ENCODE measurements at regions not wholly inside any gene's neighbourhood (a gene's known extent, or its start where the extent isn't known, plus 50 kb on each side); places are given as distances from the start of the nearest gene placed in this dataset.

GRCh38 chr5:145189746-145190145 lies 645.4 kb downstream of the PRELID2 start:
- Histone ChIP-seq H3K27ac (replicated peaks) (no peak overlapping the region), H3K27me3 (ENCODE audit: insufficient read depth, poor library complexity, severe bottlenecking) (no peaks in the 10 kb centered on the region), H3K4me3 (replicated peaks; ENCODE audit: insufficient read depth, low read length) (no peak overlapping the region)
- TF ChIP-seq CTCF (IDR thresholded peaks at IDR 0.05; ENCODE audit: insufficient read depth, low read length) = no peak
- TF ChIP-seq SPI1 (IDR thresholded peaks at IDR 0.05; ENCODE audit: borderline replicate concordance, low read depth) = no peak
- TF ChIP-seq POLR2AphosphoS5 (IDR thresholded peaks at IDR 0.05; ENCODE audit: low read depth) = no peak
- TF ChIP-seq REST (IDR thresholded peaks at IDR 0.05; ENCODE audit: insufficient replicate concordance, low read depth) = no peak
- TF ChIP-seq GABPA (IDR thresholded peaks at IDR 0.05; ENCODE audit: low read depth) = no peak
- no peak for DNase-seq (ENCODE audit: low read depth in 1 of 2, low spot score in 1 of 2)

GRCh38 chr5:145180371-145180770 lies 654.8 kb downstream of the PRELID2 start:
- no peaks in the 10 kb centered on the region for H3K27me3 ChIP-seq (ENCODE audit: insufficient read depth, poor library complexity, severe bottlenecking)
- TF ChIP-seq GABPA (IDR thresholded peaks at IDR 0.05; ENCODE audit: low read depth) (no peak), CTCF (IDR thresholded peaks at IDR 0.05; ENCODE audit: insufficient read depth, low read length) (no peak), POLR2AphosphoS5 (IDR thresholded peaks at IDR 0.05; ENCODE audit: low read depth) (no peak), SPI1 (IDR thresholded peaks at IDR 0.05; ENCODE audit: borderline replicate concordance, low read depth) (no peak), REST (IDR thresholded peaks at IDR 0.05; ENCODE audit: insufficient replicate concordance, low read depth) (no peak)
- no peak overlapping the region for H3K4me3 ChIP-seq (replicated peaks; ENCODE audit: insufficient read depth, low read length)
- no peak for DNase-seq (ENCODE audit: low read depth in 1 of 2, low spot score in 1 of 2)
- no peak overlapping the region for H3K27ac ChIP-seq (replicated peaks)

GRCh38 chr5:145178641-145179523 lies 656.3 kb downstream of the PRELID2 start:
- Histone ChIP-seq H3K27ac (replicated peaks) (no peak overlapping the region), H3K4me3 (replicated peaks; ENCODE audit: insufficient read depth, low read length) (no peak overlapping the region), H3K27me3 (ENCODE audit: insufficient read depth, poor library complexity, severe bottlenecking) (no peaks in the 10 kb centered on the region)
- no peak for DNase-seq (ENCODE audit: low read depth in 1 of 2, low spot score in 1 of 2)
- TF ChIP-seq SPI1 (IDR thresholded peaks at IDR 0.05; ENCODE audit: borderline replicate concordance, low read depth) (no peak), REST (IDR thresholded peaks at IDR 0.05; ENCODE audit: insufficient replicate concordance, low read depth) (no peak), GABPA (IDR thresholded peaks at IDR 0.05; ENCODE audit: low read depth) (no peak), POLR2AphosphoS5 (IDR thresholded peaks at IDR 0.05; ENCODE audit: low read depth) (no peak), CTCF (IDR thresholded peaks at IDR 0.05; ENCODE audit: insufficient read depth, low read length) (no peak)
